ENCODE measurements at regions not wholly inside any gene's neighbourhood (a gene's known extent, or its start where the extent isn't known, plus 50 kb on each side); places are given as distances from the start of the nearest gene placed in this dataset.

- TF ChIP-seq ZFX (IDR thresholded peaks at IDR 0.05) (no peak), CTCF (conservative IDR thresholded peaks at IDR 0.05) (no peak)
- no peak overlapping the region for H3K27ac ChIP-seq
Measured at GRCh38 chr21:18603261-18603660, 199.7 kb upstream of the TMPRSS15 start.

GRCh38 chr21:18603980-18604379 is 200.4 kb upstream of the TMPRSS15 start:
- no peak overlapping the region for H3K27ac ChIP-seq
- TF ChIP-seq ZFX (IDR thresholded peaks at IDR 0.05) (no peak), CTCF (conservative IDR thresholded peaks at IDR 0.05) (no peak)

GRCh38 chr21:18608226-18608625 is 204.6 kb upstream of the TMPRSS15 start:
- H3K27ac ChIP-seq = no peak overlapping the region
- TF ChIP-seq ZFX (IDR thresholded peaks at IDR 0.05) = no peak
- TF ChIP-seq CTCF (conservative IDR thresholded peaks at IDR 0.05) = no peak

- TF ChIP-seq CTCF (conservative IDR thresholded peaks at IDR 0.05) (no peak), ZFX (IDR thresholded peaks at IDR 0.05) (no peak)
- H3K27ac ChIP-seq = no peak overlapping the region
Measured at GRCh38 chr21:18614303-18614702, 210.7 kb upstream of the TMPRSS15 start.

GRCh38 chr21:18617291-18617690 is 213.7 kb upstream of the TMPRSS15 start:
- TF ChIP-seq CTCF (conservative IDR thresholded peaks at IDR 0.05) (no peak), ZFX (IDR thresholded peaks at IDR 0.05) (no peak)
- no peak overlapping the region for H3K27ac ChIP-seq

- H3K27ac ChIP-seq = no peak overlapping the region
- TF ChIP-seq ZFX (IDR thresholded peaks at IDR 0.05) (no peak), CTCF (conservative IDR thresholded peaks at IDR 0.05) (no peak)
Measured at GRCh38 chr21:18620436-18620835, 216.9 kb upstream of the TMPRSS15 start.

- TF ChIP-seq CTCF (conservative IDR thresholded peaks at IDR 0.05) (no peak), ZFX (IDR thresholded peaks at IDR 0.05) (no peak)
Measured at GRCh38 chr21:18622383-18622782, 218.8 kb upstream of the TMPRSS15 start.

More at GRCh38 chr21:18622383-18622782, 218.8 kb upstream of the TMPRSS15 start:
- H3K27ac ChIP-seq = no peak overlapping the region
